Prostate gland (tissue), 2 donors: ENCODE measurements at regions not wholly inside any gene's neighbourhood (a gene's known extent, or its start where the extent isn't known, plus 50 kb on each side); places are given as distances from the start of the nearest gene placed in this dataset.

Source experiments
- POLR2A ChIP-seq: fragments of 450-650 bp; IDR thresholded peaks from one replicate; pipeline ENCODE4 v1.6.1; 2016; ENCODE audit warnings: antibody characterized with exemption, mild to moderate bottlenecking
- POLR2AphosphoS5 ChIP-seq: sonication (generic); formaldehyde crosslinking; IDR thresholded peaks from one replicate; pipeline ENCODE4 v1.6.1; 2017; ENCODE audit warnings: antibody characterized with exemption
- TF ChIP-seq, protein P1 (sequence below), 4 experiments: fragments of 200-600 bp in 2 of 4; fragments of 450-650 bp in 2 of 4; sonication (generic) in 2 of 4; IDR thresholded peaks; 1 replicate in 3 of 4; 2 replicates in 1 of 4; pipeline ENCODE4 v1.5.1; 2016 to 2019; ENCODE audit warnings: antibody characterized with exemption in 4 of 4, mild to moderate bottlenecking in 2 of 4, moderate library complexity in 2 of 4

GRCh38 chr4:53744446-53745160 lies 153.3 kb upstream of the LNX1 start:
- TF ChIP-seq, protein P1, sequence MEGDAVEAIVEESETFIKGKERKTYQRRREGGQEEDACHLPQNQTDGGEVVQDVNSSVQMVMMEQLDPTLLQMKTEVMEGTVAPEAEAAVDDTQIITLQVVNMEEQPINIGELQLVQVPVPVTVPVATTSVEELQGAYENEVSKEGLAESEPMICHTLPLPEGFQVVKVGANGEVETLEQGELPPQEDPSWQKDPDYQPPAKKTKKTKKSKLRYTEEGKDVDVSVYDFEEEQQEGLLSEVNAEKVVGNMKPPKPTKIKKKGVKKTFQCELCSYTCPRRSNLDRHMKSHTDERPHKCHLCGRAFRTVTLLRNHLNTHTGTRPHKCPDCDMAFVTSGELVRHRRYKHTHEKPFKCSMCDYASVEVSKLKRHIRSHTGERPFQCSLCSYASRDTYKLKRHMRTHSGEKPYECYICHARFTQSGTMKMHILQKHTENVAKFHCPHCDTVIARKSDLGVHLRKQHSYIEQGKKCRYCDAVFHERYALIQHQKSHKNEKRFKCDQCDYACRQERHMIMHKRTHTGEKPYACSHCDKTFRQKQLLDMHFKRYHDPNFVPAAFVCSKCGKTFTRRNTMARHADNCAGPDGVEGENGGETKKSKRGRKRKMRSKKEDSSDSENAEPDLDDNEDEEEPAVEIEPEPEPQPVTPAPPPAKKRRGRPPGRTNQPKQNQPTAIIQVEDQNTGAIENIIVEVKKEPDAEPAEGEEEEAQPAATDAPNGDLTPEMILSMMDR (IDR thresholded peaks at IDR 0.05), result no peak
- no peak for TF ChIP-seq POLR2AphosphoS5
- TF ChIP-seq POLR2A, result no peak
